Neuronal stem cell (in vitro differentiated cells): ENCODE measurements at regions not wholly inside any gene's neighbourhood (a gene's known extent, or its start where the extent isn't known, plus 50 kb on each side); places are given as distances from the start of the nearest gene placed in this dataset.

ENCODE experiments used
- DNase-seq: peaks from one replicate; pipeline ENCODE4 v3.0.0-alpha.2; 2013; ENCODE audit warnings: low spot score
- H2AFZ ChIP-seq: one replicate; pipeline ENCODE4 v1.6.1; 2013; ENCODE audit warnings: mild to moderate bottlenecking, low read length, inconsistent platforms
- H2AK5ac ChIP-seq: 2 replicates; pipeline ENCODE4 v1.6.1; 2013; ENCODE audit warnings: low read depth, mild to moderate bottlenecking, inconsistent platforms, low read length, moderate library complexity, mixed read lengths
- H2BK120ac ChIP-seq: 2 replicates; pipeline ENCODE4 v1.6.1; 2013; ENCODE audit warnings: low read depth, mild to moderate bottlenecking, inconsistent platforms, low read length, moderate library complexity, mixed read lengths
- H2BK12ac ChIP-seq: one replicate; pipeline ENCODE4 v1.6.1; 2013; ENCODE audit warnings: low read length, inconsistent platforms
- H2BK15ac ChIP-seq: 2 replicates; pipeline ENCODE4 v1.6.1; 2013; ENCODE audit warnings: mild to moderate bottlenecking, low read length, inconsistent platforms, mixed read lengths
- H2BK5ac ChIP-seq: one replicate; pipeline ENCODE4 v1.6.1; 2013; ENCODE audit warnings: inconsistent platforms, mild to moderate bottlenecking, low read length, moderate library complexity
- H3K14ac ChIP-seq: one replicate; pipeline ENCODE4 v1.6.1; 2013; ENCODE audit warnings: low read length, inconsistent platforms
- H3K18ac ChIP-seq: 2 replicates; pipeline ENCODE4 v1.6.1; 2013; ENCODE audit warnings: low read length, inconsistent platforms
- H3K23ac ChIP-seq: 2 replicates; pipeline ENCODE4 v1.6.1; 2013; ENCODE audit warnings: low read depth, mild to moderate bottlenecking, mixed read lengths, low read length, inconsistent platforms; ENCODE audit not compliant: poor library complexity
- H3K27ac ChIP-seq: replicated peaks from 3 replicates; pipeline ENCODE4 v1.5.1; 2013; ENCODE audit warnings: low read length, inconsistent platforms
- H3K27me3 ChIP-seq, 3 experiments: 2 replicates each; pipeline ENCODE4 v1.6.1; 2013; ENCODE audit warnings: low read length in 3 of 3, mild to moderate bottlenecking in 2 of 3, inconsistent platforms in 1 of 3, low read depth in 1 of 3, mixed read lengths in 1 of 3, moderate library complexity in 1 of 3; ENCODE audit not compliant: control insufficient read depth in 3 of 3, insufficient read depth in 3 of 3
- H3K36me3 ChIP-seq, 2 donors: replicated peaks in 1 of 2; 2 replicates each; pipeline ENCODE4 v1.6.1; 2013; ENCODE audit warnings: low read length in 2 of 2; ENCODE audit not compliant: control insufficient read depth in 2 of 2, insufficient read depth in 2 of 2
- H3K4ac ChIP-seq: 2 replicates; pipeline ENCODE4 v1.6.1; 2013; ENCODE audit warnings: inconsistent platforms, mild to moderate bottlenecking, low read length, moderate library complexity
- H3K4me1 ChIP-seq, 2 donors: 1 replicate in 1 of 2; 2 replicates in 1 of 2; pipeline ENCODE4 v1.6.1; 2013; ENCODE audit warnings: low read length in 2 of 2, low read depth in 1 of 2; ENCODE audit not compliant: control insufficient read depth in 2 of 2, insufficient read depth in 1 of 2
- H3K4me2 ChIP-seq: one replicate; pipeline ENCODE4 v1.6.1; 2013; ENCODE audit warnings: mild to moderate bottlenecking, low read length, inconsistent platforms; ENCODE audit not compliant: insufficient read depth, poor library complexity, severe bottlenecking
- H3K4me3 ChIP-seq, 2 donors: 2 replicates each; pipeline ENCODE4 v1.5.1; 2013; ENCODE audit warnings: low read length in 2 of 2, mild to moderate bottlenecking in 2 of 2, inconsistent platforms in 1 of 2, moderate library complexity in 1 of 2
- H3K79me1 ChIP-seq: one replicate; pipeline ENCODE4 v1.6.1; 2013; ENCODE audit warnings: low read depth, mild to moderate bottlenecking, inconsistent platforms, low read length, moderate library complexity
- H3K9ac ChIP-seq: one replicate; pipeline ENCODE4 v1.6.1; 2013; ENCODE audit warnings: mild to moderate bottlenecking, low read depth, low read length, inconsistent platforms; ENCODE audit not compliant: poor library complexity
- H3K9me3 ChIP-seq, 2 donors: replicated peaks in 1 of 2; 2 replicates each; pipeline versions ENCODE3 to v1.6.1; 2013; ENCODE audit warnings: low read length in 2 of 2, mild to moderate bottlenecking in 2 of 2, inconsistent platforms in 1 of 2, low read depth in 1 of 2, mixed read lengths in 1 of 2, moderate library complexity in 1 of 2; ENCODE audit not compliant: control insufficient read depth in 2 of 2, insufficient read depth in 1 of 2
- H4K8ac ChIP-seq: one replicate; pipeline ENCODE4 v1.6.1; 2013; ENCODE audit warnings: low read depth, mild to moderate bottlenecking, inconsistent platforms, low read length, moderate library complexity
- H4K91ac ChIP-seq: one replicate; pipeline ENCODE4 v1.6.1; 2013; ENCODE audit warnings: low read length, low read depth, mild to moderate bottlenecking, inconsistent platforms; ENCODE audit not compliant: poor library complexity
- WGBS, 2 donors: extraction: QIAGEN DNeasy Blood & Tissue Kit; methylation state at CpG; one replicate each; pipeline ENCODE4 v1.1.7; 2013; ENCODE audit warnings: missing lambda C conversion rate in 2 of 2, mixed read lengths in 1 of 2; ENCODE audit not compliant: insufficient read length in 2 of 2, insufficient replicate concordance in 1 of 2; ENCODE audit errors: extremely low coverage in 2 of 2; 5-methylcytosine and 5-hydroxymethylcytosine counted together

DNA sequence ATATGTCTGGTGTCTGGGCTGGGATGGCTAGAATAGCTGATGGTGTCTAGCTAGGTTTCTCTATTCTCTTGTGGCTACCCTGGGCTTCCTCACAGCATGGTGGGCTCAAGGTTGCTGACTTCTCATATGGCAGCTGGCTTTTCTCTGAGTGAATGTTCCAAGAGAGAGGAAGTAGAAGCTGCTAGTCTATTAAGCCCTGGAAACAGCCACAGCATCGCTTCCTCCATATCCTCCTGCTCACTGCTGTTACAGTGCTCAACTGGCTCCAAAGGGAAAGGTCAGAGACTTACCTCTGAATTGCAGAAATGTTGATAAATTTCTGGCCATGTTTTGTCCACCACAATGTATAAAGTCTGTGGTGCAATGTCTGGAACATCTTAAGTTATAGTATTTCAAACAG is 299.9 kb upstream of the ADAMTS9 start:
- no CpG with 5 or more reads among the region's 1 CpG for WGBS, 2 donors
- no peak for DNase-seq
- no peak overlapping the region for H3K4me2 ChIP-seq
- H2AFZ ChIP-seq: no peak overlapping the region
- H4K91ac ChIP-seq: no peak overlapping the region
- no peaks in the 10 kb centered on the region for H3K36me3 ChIP-seq
- H2BK15ac ChIP-seq: no peak overlapping the region
- H3K18ac ChIP-seq: no peak overlapping the region
- H2BK12ac ChIP-seq: no peak overlapping the region
- H4K8ac ChIP-seq: no peak overlapping the region
- no peak overlapping the region for H3K23ac ChIP-seq
- H3K4ac ChIP-seq: no peak overlapping the region
- no peak overlapping the region for H3K4me3 ChIP-seq
- H3K79me1 ChIP-seq: no peaks in the 10 kb centered on the region
- no peaks in the 10 kb centered on the region for H3K9me3 ChIP-seq
- no peak overlapping the region for H3K27ac ChIP-seq
- H2BK5ac ChIP-seq: no peak overlapping the region
- no peak overlapping the region for H3K9ac ChIP-seq
- no peak overlapping the region for H3K14ac ChIP-seq
- no peak overlapping the region for H2AK5ac ChIP-seq
- H2BK120ac ChIP-seq: no peak overlapping the region
- H3K4me1 ChIP-seq: peaks cover 0 to 2% of the 10 kb centered on the region in 2 donors
- no peaks in the 10 kb centered on the region for H3K27me3 ChIP-seq

DNA sequence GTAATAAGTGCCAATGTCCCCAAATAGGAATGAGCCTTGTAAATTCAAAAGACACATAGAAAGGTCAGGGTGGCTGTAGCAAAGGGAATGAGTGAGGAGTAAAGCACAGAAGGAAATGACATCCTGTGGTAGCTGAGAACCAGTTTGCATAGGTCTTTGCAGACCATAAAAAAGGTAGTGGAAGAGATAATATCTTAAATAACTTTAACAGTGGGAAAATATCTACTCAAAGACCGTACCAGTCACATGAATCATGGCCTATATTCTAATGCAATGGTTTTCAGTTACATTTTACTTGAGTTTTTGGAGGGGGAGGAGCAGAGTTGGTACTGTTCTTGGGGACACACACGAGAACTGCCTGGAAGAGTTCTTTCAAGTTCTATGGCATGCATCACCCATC is 297.3 kb upstream of the ADAMTS9 start:
- no peak overlapping the region for H4K91ac ChIP-seq
- no CpG with 5 or more reads among the region's 2 CpGs for WGBS, 2 donors
- DNase-seq: no peak
- no peaks in the 10 kb centered on the region for H3K9me3 ChIP-seq
- no peak overlapping the region for H2AFZ ChIP-seq
- no peaks in the 10 kb centered on the region for H3K4me1 ChIP-seq
- H2AK5ac ChIP-seq: no peak overlapping the region
- H2BK12ac ChIP-seq: no peak overlapping the region
- H2BK5ac ChIP-seq: no peak overlapping the region
- H2BK15ac ChIP-seq: no peak overlapping the region
- H3K9ac ChIP-seq: no peak overlapping the region
- H3K27me3 ChIP-seq: no peaks in the 10 kb centered on the region
- H3K23ac ChIP-seq: no peak overlapping the region
- no peak overlapping the region for H2BK120ac ChIP-seq
- no peak overlapping the region for H3K4me2 ChIP-seq
- H3K79me1 ChIP-seq: no peaks in the 10 kb centered on the region
- no peaks in the 10 kb centered on the region for H3K36me3 ChIP-seq
- H3K14ac ChIP-seq: no peak overlapping the region
- H3K27ac ChIP-seq: no peak overlapping the region
- no peak overlapping the region for H4K8ac ChIP-seq
- H3K4me3 ChIP-seq: no peak overlapping the region
- H3K18ac ChIP-seq: no peak overlapping the region
- H3K4ac ChIP-seq: no peak overlapping the region

DNA sequence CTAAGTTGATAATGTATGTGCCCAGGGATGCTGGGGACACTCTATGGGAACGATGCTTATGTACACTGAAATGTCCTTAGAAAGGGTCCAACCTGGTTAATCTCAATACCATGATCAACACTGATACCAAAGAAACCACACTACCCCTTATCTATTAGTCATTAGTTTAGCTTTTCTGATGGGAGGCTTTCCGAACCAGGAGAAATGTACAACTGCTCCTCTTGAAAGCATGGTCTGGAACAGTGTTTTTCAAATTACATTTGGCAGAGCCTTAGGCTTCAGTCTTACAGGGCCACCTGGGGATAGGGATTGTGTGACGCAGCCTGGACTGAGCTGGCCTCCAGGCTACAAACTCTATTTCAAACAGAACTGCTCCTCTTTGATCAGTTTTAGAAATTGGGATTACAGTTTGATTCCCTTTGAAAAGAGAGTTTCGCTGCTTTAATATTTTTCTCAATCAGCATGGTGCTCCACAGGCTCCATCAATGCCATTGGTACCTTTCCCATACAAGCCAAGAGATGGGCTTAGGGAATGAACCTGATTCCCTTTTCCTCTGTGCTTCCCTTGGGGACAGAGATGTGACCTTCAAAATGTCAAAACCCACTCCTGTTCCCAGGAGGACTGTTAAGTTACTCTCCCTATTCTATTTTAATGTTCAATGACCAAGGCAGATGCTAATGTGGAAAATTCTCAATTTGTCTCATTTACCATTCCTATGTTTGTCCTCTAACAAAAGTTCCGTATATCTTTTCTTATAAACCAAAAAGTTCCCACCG is 296.0 kb upstream of the ADAMTS9 start:
- Histone ChIP-seq H3K14ac (no peak overlapping the region), H3K9me3 (no peaks in the 10 kb centered on the region), H3K9ac (no peak overlapping the region), H2BK15ac (no peak overlapping the region), H4K91ac (no peak overlapping the region), H2BK5ac (no peak overlapping the region), H4K8ac (no peak overlapping the region), H3K4ac (no peak overlapping the region), H3K23ac (no peak overlapping the region), H2BK120ac (no peak overlapping the region), H2AK5ac (no peak overlapping the region), H3K79me1 (no peaks in the 10 kb centered on the region), H3K4me3 (no peak overlapping the region), H2AFZ (no peak overlapping the region), H3K27me3 (no peaks in the 10 kb centered on the region), H3K4me2 (no peak overlapping the region), H3K18ac (no peak overlapping the region), H3K4me1 (no peaks in the 10 kb centered on the region), H3K36me3 (no peaks in the 10 kb centered on the region), H2BK12ac (no peak overlapping the region), H3K27ac (no peak overlapping the region)
- DNase-seq: no peak
- WGBS, 2 donors: no CpG with 5 or more reads among the region's 6 CpGs

DNA sequence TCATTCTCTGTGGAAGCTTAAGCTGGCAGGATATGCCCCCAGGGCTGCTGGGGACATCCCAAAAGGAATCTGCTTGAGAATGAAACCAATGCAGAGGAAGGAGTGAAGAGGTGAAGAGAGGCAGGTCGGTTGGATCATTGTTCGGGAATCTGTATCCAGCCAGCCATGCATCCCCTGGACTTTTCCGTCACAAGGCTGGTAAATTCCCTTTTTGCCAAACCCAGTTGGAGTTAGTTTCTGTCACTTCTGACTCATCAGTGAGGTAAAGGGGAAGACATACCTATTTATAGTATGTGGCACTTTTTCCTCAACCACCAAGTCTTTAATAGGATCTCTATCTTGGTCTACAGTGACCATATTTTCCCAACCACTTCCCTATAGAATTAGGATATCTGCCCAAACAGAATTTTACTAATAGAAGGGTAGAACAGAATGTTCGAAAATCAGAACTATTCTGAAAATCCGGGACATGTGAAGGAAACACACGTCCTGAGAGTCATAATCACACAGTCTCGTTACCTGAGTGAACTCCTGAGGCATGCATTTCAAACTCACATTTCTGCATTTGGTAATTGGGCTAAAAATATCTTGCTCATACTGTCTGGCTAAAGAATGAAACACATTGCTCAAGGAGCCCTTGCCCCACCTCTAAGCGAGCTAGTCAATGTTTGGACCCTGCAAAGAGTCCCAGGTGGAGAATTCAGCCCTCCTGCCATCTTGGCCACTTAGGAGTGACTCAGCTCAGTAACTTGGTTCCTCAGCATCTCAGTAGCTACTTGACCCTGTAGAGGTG is 289.7 kb upstream of the ADAMTS9 start:
- Histone ChIP-seq H3K4me3 (no peak overlapping the region), H2BK120ac (no peak overlapping the region), H4K91ac (no peak overlapping the region), H3K4ac (no peak overlapping the region), H3K9me3 (no peaks in the 10 kb centered on the region), H3K23ac (no peak overlapping the region), H2AK5ac (no peak overlapping the region), H3K4me2 (no peak overlapping the region), H3K36me3 (no peaks in the 10 kb centered on the region), H3K9ac (no peak overlapping the region), H3K18ac (no peak overlapping the region), H3K14ac (no peak overlapping the region), H2BK5ac (no peak overlapping the region), H4K8ac (no peak overlapping the region), H3K27me3 (no peaks in the 10 kb centered on the region), H3K27ac (no peak overlapping the region), H3K4me1 (peaks cover 0 to 2% of the 10 kb centered on the region in 2 donors), H3K79me1 (no peaks in the 10 kb centered on the region), H2BK15ac (no peak overlapping the region), H2AFZ (no peak overlapping the region), H2BK12ac (no peak overlapping the region)
- no peak for DNase-seq
- no CpG with 5 or more reads among the region's 8 CpGs for WGBS, 2 donors
